ENCODE measurements at regions not wholly inside any gene's neighbourhood (a gene's known extent, or its start where the extent isn't known, plus 50 kb on each side); places are given as distances from the start of the nearest gene placed in this dataset.

- Histone ChIP-seq H3K4me3 (ENCODE audit: low read depth in 1 of 3, low read length in 3 of 3) (no peak overlapping the region), H3K27me3 (ENCODE audit: control insufficient read depth in 4 of 4, insufficient read depth in 4 of 4, low read length in 3 of 4) (no peaks in the 10 kb centered on the region), H3K36me3 (ENCODE audit: control insufficient read depth in 4 of 4, insufficient read depth in 3 of 4, low read depth in 1 of 4, low read length in 3 of 4) (no peaks in the 10 kb centered on the region), H3K9ac (ENCODE audit: low read depth in 1 of 2, low read length in 2 of 2) (no peak overlapping the region), H3K27ac (ENCODE audit: low read depth in 1 of 2, low read length in 2 of 2) (no peak overlapping the region), H3K4me1 (ENCODE audit: control insufficient read depth in 4 of 4, insufficient read depth in 4 of 4, low read length in 3 of 4) (no peaks in the 10 kb centered on the region), H3K9me3 (ENCODE audit: control insufficient read depth in 4 of 4, low read length in 3 of 4) (no peaks in the 10 kb centered on the region)
- no peak for DNase-seq (ENCODE audit: low spot score)
- 69% methylated on average over 3 of the region's 3 CpGs for WGBS
- no peak for TF ChIP-seq FOXA1 (IDR thresholded peaks at IDR 0.05)
- no peak for TF ChIP-seq EGR1 (IDR thresholded peaks at IDR 0.05; ENCODE audit: low read depth in 2 of 2)
- no peak for TF ChIP-seq GABPA (IDR thresholded peaks at IDR 0.05 in 1 of 2, conservative IDR thresholded peaks at IDR 0.05 in 1 of 2)
Observed at GRCh38 chr5:105773241-105773640, 1897.5 kb downstream of the EFNA5 start.

GRCh38 chr5:105767267-105767666 is 1903.5 kb downstream of the EFNA5 start:
- Histone ChIP-seq H3K27me3 (ENCODE audit: control insufficient read depth in 4 of 4, insufficient read depth in 4 of 4, low read length in 3 of 4) (no peaks in the 10 kb centered on the region), H3K4me1 (ENCODE audit: control insufficient read depth in 4 of 4, insufficient read depth in 4 of 4, low read length in 3 of 4) (no peaks in the 10 kb centered on the region), H3K9ac (ENCODE audit: low read depth in 1 of 2, low read length in 2 of 2) (no peak overlapping the region), H3K27ac (ENCODE audit: low read depth in 1 of 2, low read length in 2 of 2) (no peak overlapping the region), H3K4me3 (ENCODE audit: low read depth in 1 of 3, low read length in 3 of 3) (no peak overlapping the region), H3K9me3 (ENCODE audit: control insufficient read depth in 4 of 4, low read length in 3 of 4) (peaks cover 0 to 1% (median 0%) of the 10 kb centered on the region in 4 donors), H3K36me3 (ENCODE audit: control insufficient read depth in 4 of 4, insufficient read depth in 3 of 4, low read depth in 1 of 4, low read length in 3 of 4) (no peaks in the 10 kb centered on the region)
- DNase-seq (ENCODE audit: low spot score), result no peak
- TF ChIP-seq MAX (IDR thresholded peaks at IDR 0.05), result no peak
- no peak for TF ChIP-seq YY1 (IDR thresholded peaks at IDR 0.05)
- no peak for TF ChIP-seq ZBTB33 (IDR thresholded peaks at IDR 0.05)
- TF ChIP-seq ATF3 (IDR thresholded peaks at IDR 0.05), result no peak
- TF ChIP-seq RXRA (IDR thresholded peaks at IDR 0.05), result no peak
- no peak for TF ChIP-seq CTCF (IDR thresholded peaks at IDR 0.05; ENCODE audit: low read depth, low read length, missing input control)
- no peak for TF ChIP-seq HNF4G (IDR thresholded peaks at IDR 0.05)
- TF ChIP-seq RAD21 (IDR thresholded peaks at IDR 0.05), result no peak
- TF ChIP-seq EGR1 (IDR thresholded peaks at IDR 0.05; ENCODE audit: low read depth in 2 of 2), result no peak
- TF ChIP-seq HNF4A (conservative IDR thresholded peaks at IDR 0.05), result no peak
- WGBS, result 49% methylated on average over 2 of the region's 2 CpGs

GRCh38 chr5:105762728-105763127 is 1908.0 kb downstream of the EFNA5 start:
- no peaks in the 10 kb centered on the region for H3K36me3 ChIP-seq (ENCODE audit: control insufficient read depth in 4 of 4, insufficient read depth in 3 of 4, low read depth in 1 of 4, low read length in 3 of 4)
- no peak overlapping the region for H3K9ac ChIP-seq (ENCODE audit: low read depth in 1 of 2, low read length in 2 of 2)
- TF ChIP-seq GABPA (IDR thresholded peaks at IDR 0.05 in 1 of 2, conservative IDR thresholded peaks at IDR 0.05 in 1 of 2) (no peak), RAD21 (IDR thresholded peaks at IDR 0.05) (no peak), HNF4A (conservative IDR thresholded peaks at IDR 0.05) (no peak), EGR1 (IDR thresholded peaks at IDR 0.05; ENCODE audit: low read depth in 2 of 2) (no peak), NR2F2 (IDR thresholded peaks at IDR 0.05) (no peak), RXRA (IDR thresholded peaks at IDR 0.05) (no peak), FOXA2 (IDR thresholded peaks at IDR 0.05) (no peak), ZBTB33 (IDR thresholded peaks at IDR 0.05) (no peak), HNF4G (IDR thresholded peaks at IDR 0.05) (no peak), TAF1 (conservative IDR thresholded peaks at IDR 0.05) (no peak), CTCF (IDR thresholded peaks at IDR 0.05; ENCODE audit: low read depth, low read length, missing input control) (no peak), FOXA1 (IDR thresholded peaks at IDR 0.05) (no peak)
- H3K9me3 ChIP-seq (ENCODE audit: control insufficient read depth in 4 of 4, low read length in 3 of 4), result peaks cover 0 to 4% (median 2%) of the 10 kb centered on the region in 4 donors
- no peak overlapping the region for H3K27ac ChIP-seq (ENCODE audit: low read depth in 1 of 2, low read length in 2 of 2)
- DNase-seq (ENCODE audit: low spot score), result no peak
- no peak overlapping the region for H3K4me3 ChIP-seq (ENCODE audit: low read depth in 1 of 3, low read length in 3 of 3)
- H3K4me1 ChIP-seq (ENCODE audit: control insufficient read depth in 4 of 4, insufficient read depth in 4 of 4, low read length in 3 of 4), result no peaks in the 10 kb centered on the region
- no peaks in the 10 kb centered on the region for H3K27me3 ChIP-seq (ENCODE audit: control insufficient read depth in 4 of 4, insufficient read depth in 4 of 4, low read length in 3 of 4)
- WGBS, result 38% methylated on average over 1 of the region's 1 CpG

All from liver (tissue), 8 donors.